PC-9 (cell line): ENCODE measurements at regions not wholly inside any gene's neighbourhood (a gene's known extent, or its start where the extent isn't known, plus 50 kb on each side); places are given as distances from the start of the nearest gene placed in this dataset.

ENCODE experiments used
- EZH2 ChIP-seq: fragments of 200-600 bp; sonication (generic); IDR thresholded peaks from 2 replicates; pipeline ENCODE4 v1.8.0; 2017; ENCODE audit warnings: antibody characterized with exemption, low read depth
- TF ChIP-seq, protein P1 (sequence below): fragments of 200-600 bp; sonication (generic); conservative IDR thresholded peaks from 2 replicates; pipeline ENCODE4 v1.6.1; 2017; ENCODE audit warnings: mixed run types, antibody characterized with exemption, mild to moderate bottlenecking, moderate library complexity

DNA sequence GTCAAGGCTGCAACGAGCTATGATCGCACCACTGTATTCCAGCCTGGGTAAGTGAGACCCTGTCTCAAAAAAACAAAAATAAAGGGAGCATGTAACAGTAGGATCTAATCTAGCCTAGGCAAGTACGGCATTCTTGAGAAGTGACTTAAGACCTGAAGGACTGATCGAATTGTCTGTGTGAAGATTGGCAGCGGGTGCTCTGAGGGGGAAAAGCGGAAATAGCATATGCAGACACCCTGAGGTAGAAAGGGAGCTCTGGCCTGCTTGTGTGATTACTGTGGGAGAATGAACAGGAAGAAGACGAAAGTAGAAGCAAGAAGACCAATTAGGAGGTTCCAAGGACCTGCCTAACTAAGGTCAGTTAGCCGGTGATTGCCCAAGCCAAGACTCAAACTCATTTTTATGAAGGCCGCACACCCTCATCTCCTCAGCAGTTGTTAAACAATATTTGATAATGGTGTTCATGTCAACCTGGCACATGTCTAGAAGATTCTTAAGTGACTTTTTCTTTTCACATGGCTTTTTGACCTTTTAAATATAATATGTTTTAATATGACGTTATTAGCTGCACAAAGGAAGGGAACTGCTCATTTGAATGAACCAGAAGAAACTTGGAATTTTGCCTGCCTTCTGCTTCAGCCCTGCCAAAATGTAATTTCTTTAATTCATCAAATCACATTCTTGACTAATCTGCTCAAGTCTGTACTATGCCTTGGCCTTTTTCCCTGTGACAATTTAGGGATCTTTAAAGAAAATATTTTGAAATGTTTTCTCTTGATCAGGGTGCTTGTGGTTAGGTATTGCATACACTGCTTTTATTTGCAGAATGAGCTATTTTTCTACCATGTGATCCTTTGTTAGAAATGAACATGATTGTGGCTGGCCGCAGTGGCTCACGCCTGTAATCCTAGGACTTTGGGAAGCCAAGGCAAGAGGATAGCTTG is 289.2 kb upstream of the DMRT1 start:
- TF ChIP-seq, protein P1, sequence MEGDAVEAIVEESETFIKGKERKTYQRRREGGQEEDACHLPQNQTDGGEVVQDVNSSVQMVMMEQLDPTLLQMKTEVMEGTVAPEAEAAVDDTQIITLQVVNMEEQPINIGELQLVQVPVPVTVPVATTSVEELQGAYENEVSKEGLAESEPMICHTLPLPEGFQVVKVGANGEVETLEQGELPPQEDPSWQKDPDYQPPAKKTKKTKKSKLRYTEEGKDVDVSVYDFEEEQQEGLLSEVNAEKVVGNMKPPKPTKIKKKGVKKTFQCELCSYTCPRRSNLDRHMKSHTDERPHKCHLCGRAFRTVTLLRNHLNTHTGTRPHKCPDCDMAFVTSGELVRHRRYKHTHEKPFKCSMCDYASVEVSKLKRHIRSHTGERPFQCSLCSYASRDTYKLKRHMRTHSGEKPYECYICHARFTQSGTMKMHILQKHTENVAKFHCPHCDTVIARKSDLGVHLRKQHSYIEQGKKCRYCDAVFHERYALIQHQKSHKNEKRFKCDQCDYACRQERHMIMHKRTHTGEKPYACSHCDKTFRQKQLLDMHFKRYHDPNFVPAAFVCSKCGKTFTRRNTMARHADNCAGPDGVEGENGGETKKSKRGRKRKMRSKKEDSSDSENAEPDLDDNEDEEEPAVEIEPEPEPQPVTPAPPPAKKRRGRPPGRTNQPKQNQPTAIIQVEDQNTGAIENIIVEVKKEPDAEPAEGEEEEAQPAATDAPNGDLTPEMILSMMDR = no peak
- TF ChIP-seq EZH2 = no peak
